ENCODE measurements at regions not wholly inside any gene's neighbourhood (a gene's known extent, or its start where the extent isn't known, plus 50 kb on each side); places are given as distances from the start of the nearest gene placed in this dataset.

- H3K4me1 ChIP-seq (ENCODE audit: control insufficient read depth, low read depth, low read length): peaks cover 12% of the 10 kb centered on the region
- no peak overlapping the region for H3K27ac ChIP-seq (ENCODE audit: low read length)
- H3K36me3 ChIP-seq (ENCODE audit: control insufficient read depth, low read depth, low read length): no peaks in the 10 kb centered on the region
- H3K9ac ChIP-seq (ENCODE audit: low read length): no peak overlapping the region
- no peaks in the 10 kb centered on the region for H3K27me3 ChIP-seq (ENCODE audit: control insufficient read depth, insufficient read depth, low read length)
- H3K9me3 ChIP-seq (ENCODE audit: control insufficient read depth, low read depth, low read length): no peaks in the 10 kb centered on the region
- no peak overlapping the region for H3K4me3 ChIP-seq (ENCODE audit: low read length)
These were observed 97.7 kb upstream of the ANKRD55 start for GRCh38 chr5:56330806-56331205.

- H3K4me1 ChIP-seq (ENCODE audit: control insufficient read depth, low read depth, low read length): peaks cover 12% of the 10 kb centered on the region
- no peaks in the 10 kb centered on the region for H3K36me3 ChIP-seq (ENCODE audit: control insufficient read depth, low read depth, low read length)
- no peak overlapping the region for H3K4me3 ChIP-seq (ENCODE audit: low read length)
- H3K27ac ChIP-seq (ENCODE audit: low read length): no peak overlapping the region
- no peak overlapping the region for H3K9ac ChIP-seq (ENCODE audit: low read length)
- no peaks in the 10 kb centered on the region for H3K9me3 ChIP-seq (ENCODE audit: control insufficient read depth, low read depth, low read length)
- H3K27me3 ChIP-seq (ENCODE audit: control insufficient read depth, insufficient read depth, low read length): no peaks in the 10 kb centered on the region
These were observed 97.0 kb upstream of the ANKRD55 start for GRCh38 chr5:56330167-56330566.

- Histone ChIP-seq H3K9ac (ENCODE audit: low read length) (no peak overlapping the region), H3K4me3 (ENCODE audit: low read length) (no peak overlapping the region), H3K27ac (ENCODE audit: low read length) (no peak overlapping the region), H3K36me3 (ENCODE audit: control insufficient read depth, low read depth, low read length) (no peaks in the 10 kb centered on the region), H3K4me1 (ENCODE audit: control insufficient read depth, low read depth, low read length) (peaks cover 12% of the 10 kb centered on the region), H3K9me3 (ENCODE audit: control insufficient read depth, low read depth, low read length) (no peaks in the 10 kb centered on the region), H3K27me3 (ENCODE audit: control insufficient read depth, insufficient read depth, low read length) (no peaks in the 10 kb centered on the region)
These were observed 96.5 kb upstream of the ANKRD55 start for GRCh38 chr5:56329652-56330051.

- Histone ChIP-seq H3K27ac (ENCODE audit: low read length) (no peak overlapping the region), H3K9ac (ENCODE audit: low read length) (no peak overlapping the region), H3K4me3 (ENCODE audit: low read length) (no peak overlapping the region), H3K4me1 (ENCODE audit: control insufficient read depth, low read depth, low read length) (peaks cover 12% of the 10 kb centered on the region), H3K9me3 (ENCODE audit: control insufficient read depth, low read depth, low read length) (no peaks in the 10 kb centered on the region), H3K27me3 (ENCODE audit: control insufficient read depth, insufficient read depth, low read length) (no peaks in the 10 kb centered on the region), H3K36me3 (ENCODE audit: control insufficient read depth, low read depth, low read length) (no peaks in the 10 kb centered on the region)
These were observed 95.8 kb upstream of the ANKRD55 start for GRCh38 chr5:56328753-56329560.

GRCh38 chr5:56327809-56328208 is 94.7 kb upstream of the ANKRD55 start:
- H3K27me3 ChIP-seq (ENCODE audit: control insufficient read depth, insufficient read depth, low read length): no peaks in the 10 kb centered on the region
- no peak overlapping the region for H3K27ac ChIP-seq (ENCODE audit: low read length)
- H3K36me3 ChIP-seq (ENCODE audit: control insufficient read depth, low read depth, low read length): no peaks in the 10 kb centered on the region
- H3K9ac ChIP-seq (ENCODE audit: low read length): no peak overlapping the region
- peaks cover 12% of the 10 kb centered on the region for H3K4me1 ChIP-seq (ENCODE audit: control insufficient read depth, low read depth, low read length)
- no peak overlapping the region for H3K4me3 ChIP-seq (ENCODE audit: low read length)
- no peaks in the 10 kb centered on the region for H3K9me3 ChIP-seq (ENCODE audit: control insufficient read depth, low read depth, low read length)

- Histone ChIP-seq H3K9ac (ENCODE audit: low read length) (no peak overlapping the region), H3K27me3 (ENCODE audit: control insufficient read depth, insufficient read depth, low read length) (no peaks in the 10 kb centered on the region), H3K4me3 (ENCODE audit: low read length) (no peak overlapping the region), H3K4me1 (ENCODE audit: control insufficient read depth, low read depth, low read length) (peaks cover 12% of the 10 kb centered on the region), H3K9me3 (ENCODE audit: control insufficient read depth, low read depth, low read length) (no peaks in the 10 kb centered on the region), H3K36me3 (ENCODE audit: control insufficient read depth, low read depth, low read length) (no peaks in the 10 kb centered on the region), H3K27ac (ENCODE audit: low read length) (no peak overlapping the region)
These were observed 93.6 kb upstream of the ANKRD55 start for GRCh38 chr5:56326770-56327169.

- peaks cover 12% of the 10 kb centered on the region for H3K4me1 ChIP-seq (ENCODE audit: control insufficient read depth, low read depth, low read length)
- no peak overlapping the region for H3K27ac ChIP-seq (ENCODE audit: low read length)
- no peak overlapping the region for H3K9ac ChIP-seq (ENCODE audit: low read length)
- H3K36me3 ChIP-seq (ENCODE audit: control insufficient read depth, low read depth, low read length): no peaks in the 10 kb centered on the region
- no peaks in the 10 kb centered on the region for H3K9me3 ChIP-seq (ENCODE audit: control insufficient read depth, low read depth, low read length)
- no peak overlapping the region for H3K4me3 ChIP-seq (ENCODE audit: low read length)
- no peaks in the 10 kb centered on the region for H3K27me3 ChIP-seq (ENCODE audit: control insufficient read depth, insufficient read depth, low read length)
These were observed 93.0 kb upstream of the ANKRD55 start for GRCh38 chr5:56326116-56326515.

- H3K27ac ChIP-seq (ENCODE audit: low read length): no peak overlapping the region
- no peaks in the 10 kb centered on the region for H3K27me3 ChIP-seq (ENCODE audit: control insufficient read depth, insufficient read depth, low read length)
- no peak overlapping the region for H3K4me3 ChIP-seq (ENCODE audit: low read length)
- H3K9me3 ChIP-seq (ENCODE audit: control insufficient read depth, low read depth, low read length): no peaks in the 10 kb centered on the region
- no peak overlapping the region for H3K9ac ChIP-seq (ENCODE audit: low read length)
- peaks cover 11% of the 10 kb centered on the region for H3K4me1 ChIP-seq (ENCODE audit: control insufficient read depth, low read depth, low read length)
- no peaks in the 10 kb centered on the region for H3K36me3 ChIP-seq (ENCODE audit: control insufficient read depth, low read depth, low read length)
These were observed 91.9 kb upstream of the ANKRD55 start for GRCh38 chr5:56325039-56325438.

GRCh38 chr5:56323505-56323904 is 90.4 kb upstream of the ANKRD55 start:
- no peak overlapping the region for H3K9ac ChIP-seq (ENCODE audit: low read length)
- no peaks in the 10 kb centered on the region for H3K4me1 ChIP-seq (ENCODE audit: control insufficient read depth, low read depth, low read length)
- H3K36me3 ChIP-seq (ENCODE audit: control insufficient read depth, low read depth, low read length): no peaks in the 10 kb centered on the region
- H3K4me3 ChIP-seq (ENCODE audit: low read length): no peak overlapping the region
- H3K27me3 ChIP-seq (ENCODE audit: control insufficient read depth, insufficient read depth, low read length): no peaks in the 10 kb centered on the region
- no peak overlapping the region for H3K27ac ChIP-seq (ENCODE audit: low read length)
- H3K9me3 ChIP-seq (ENCODE audit: control insufficient read depth, low read depth, low read length): no peaks in the 10 kb centered on the region

GRCh38 chr5:56322592-56322991 is 89.5 kb upstream of the ANKRD55 start:
- H3K36me3 ChIP-seq (ENCODE audit: control insufficient read depth, low read depth, low read length): no peaks in the 10 kb centered on the region
- H3K27me3 ChIP-seq (ENCODE audit: control insufficient read depth, insufficient read depth, low read length): no peaks in the 10 kb centered on the region
- H3K4me3 ChIP-seq (ENCODE audit: low read length): no peak overlapping the region
- no peaks in the 10 kb centered on the region for H3K4me1 ChIP-seq (ENCODE audit: control insufficient read depth, low read depth, low read length)
- H3K9me3 ChIP-seq (ENCODE audit: control insufficient read depth, low read depth, low read length): no peaks in the 10 kb centered on the region
- H3K9ac ChIP-seq (ENCODE audit: low read length): no peak overlapping the region
- no peak overlapping the region for H3K27ac ChIP-seq (ENCODE audit: low read length)

- Histone ChIP-seq H3K4me3 (ENCODE audit: low read length) (no peak overlapping the region), H3K4me1 (ENCODE audit: control insufficient read depth, low read depth, low read length) (no peaks in the 10 kb centered on the region), H3K36me3 (ENCODE audit: control insufficient read depth, low read depth, low read length) (no peaks in the 10 kb centered on the region), H3K27ac (ENCODE audit: low read length) (no peak overlapping the region), H3K9ac (ENCODE audit: low read length) (no peak overlapping the region), H3K9me3 (ENCODE audit: control insufficient read depth, low read depth, low read length) (no peaks in the 10 kb centered on the region), H3K27me3 (ENCODE audit: control insufficient read depth, insufficient read depth, low read length) (no peaks in the 10 kb centered on the region)
These were observed 88.2 kb upstream of the ANKRD55 start for GRCh38 chr5:56321236-56321881.

- no peaks in the 10 kb centered on the region for H3K9me3 ChIP-seq (ENCODE audit: control insufficient read depth, low read depth, low read length)
- H3K27ac ChIP-seq (ENCODE audit: low read length): no peak overlapping the region
- H3K36me3 ChIP-seq (ENCODE audit: control insufficient read depth, low read depth, low read length): no peaks in the 10 kb centered on the region
- peaks cover 5% of the 10 kb centered on the region for H3K4me1 ChIP-seq (ENCODE audit: control insufficient read depth, low read depth, low read length)
- H3K9ac ChIP-seq (ENCODE audit: low read length): no peak overlapping the region
- no peaks in the 10 kb centered on the region for H3K27me3 ChIP-seq (ENCODE audit: control insufficient read depth, insufficient read depth, low read length)
- no peak overlapping the region for H3K4me3 ChIP-seq (ENCODE audit: low read length)
These were observed 87.6 kb upstream of the ANKRD55 start for GRCh38 chr5:56320686-56321085.

Measured in iPS-18a (cell line).